ENCODE measurements at regions not wholly inside any gene's neighbourhood (a gene's known extent, or its start where the extent isn't known, plus 50 kb on each side); places are given as distances from the start of the nearest gene placed in this dataset.

DNA sequence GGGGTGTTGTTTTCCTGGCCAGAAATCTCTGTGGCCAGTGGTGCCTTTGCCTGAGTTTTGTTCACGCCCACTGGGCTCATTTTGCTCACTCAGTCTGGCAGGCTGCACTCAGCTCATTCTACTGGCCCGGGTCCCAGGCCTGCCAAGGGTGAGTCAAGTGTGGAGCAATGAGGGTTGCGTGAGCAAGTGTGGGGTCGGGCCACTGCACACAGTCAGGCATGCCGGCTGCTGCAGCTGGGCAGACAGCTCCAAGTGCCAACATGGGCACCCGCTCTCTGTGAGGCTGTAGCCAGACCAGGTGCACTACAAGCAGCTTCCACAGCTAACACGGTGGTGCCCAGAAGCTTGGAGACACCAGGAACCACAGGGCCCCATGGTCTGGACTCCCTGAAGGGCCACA lies 801.1 kb upstream of the RAB6C start:
- no peak overlapping the region for H3K27ac ChIP-seq
- H3K27ac Mint-ChIP-seq, result no peak overlapping the region
- H3K4me3 ChIP-seq, result no peak overlapping the region
- H3K4me1 Mint-ChIP-seq, result no peaks in the 10 kb centered on the region
- H4K20me1 ChIP-seq (ENCODE audit: low read depth), result no peaks in the 10 kb centered on the region
- no peaks in the 10 kb centered on the region for H3K79me2 ChIP-seq (ENCODE audit: low read depth)
- no peaks in the 10 kb centered on the region for H3K36me3 ChIP-seq
- no peaks in the 10 kb centered on the region for H3K36me3 Mint-ChIP-seq
- H3K4me3 Mint-ChIP-seq, result no peak overlapping the region
- H3F3A ChIP-seq (ENCODE audit: low read depth), result no peaks in the 10 kb centered on the region
- H2AFZ ChIP-seq (replicated peaks), result no peak overlapping the region
- H3K9me3 Mint-ChIP-seq, result peaks cover 2% of the 10 kb centered on the region
- no peak for DNase-seq (ENCODE audit: low spot score)
- H3K4me1 ChIP-seq, result no peaks in the 10 kb centered on the region
- H3K9me3 ChIP-seq (ENCODE audit: low read depth), result no peaks in the 10 kb centered on the region
- TF ChIP-seq EZH2 (IDR thresholded peaks at IDR 0.05) (no peak), EZH2phosphoT487 (IDR thresholded peaks at IDR 0.05) (no peak)
- TF ChIP-seq, protein P1, sequence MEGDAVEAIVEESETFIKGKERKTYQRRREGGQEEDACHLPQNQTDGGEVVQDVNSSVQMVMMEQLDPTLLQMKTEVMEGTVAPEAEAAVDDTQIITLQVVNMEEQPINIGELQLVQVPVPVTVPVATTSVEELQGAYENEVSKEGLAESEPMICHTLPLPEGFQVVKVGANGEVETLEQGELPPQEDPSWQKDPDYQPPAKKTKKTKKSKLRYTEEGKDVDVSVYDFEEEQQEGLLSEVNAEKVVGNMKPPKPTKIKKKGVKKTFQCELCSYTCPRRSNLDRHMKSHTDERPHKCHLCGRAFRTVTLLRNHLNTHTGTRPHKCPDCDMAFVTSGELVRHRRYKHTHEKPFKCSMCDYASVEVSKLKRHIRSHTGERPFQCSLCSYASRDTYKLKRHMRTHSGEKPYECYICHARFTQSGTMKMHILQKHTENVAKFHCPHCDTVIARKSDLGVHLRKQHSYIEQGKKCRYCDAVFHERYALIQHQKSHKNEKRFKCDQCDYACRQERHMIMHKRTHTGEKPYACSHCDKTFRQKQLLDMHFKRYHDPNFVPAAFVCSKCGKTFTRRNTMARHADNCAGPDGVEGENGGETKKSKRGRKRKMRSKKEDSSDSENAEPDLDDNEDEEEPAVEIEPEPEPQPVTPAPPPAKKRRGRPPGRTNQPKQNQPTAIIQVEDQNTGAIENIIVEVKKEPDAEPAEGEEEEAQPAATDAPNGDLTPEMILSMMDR (IDR thresholded peaks at IDR 0.05), result no peak
- no peaks in the 10 kb centered on the region for H3K27me3 ChIP-seq
- no peak overlapping the region for H3K4me2 ChIP-seq
- H3K27me3 Mint-ChIP-seq (ENCODE audit: insufficient read depth, low read depth), result peaks cover 3% of the 10 kb centered on the region
- H3K9ac ChIP-seq, result no peak overlapping the region

- no peaks in the 10 kb centered on the region for H3K4me1 ChIP-seq
- no peaks in the 10 kb centered on the region for H3K36me3 ChIP-seq
- Mint-ChIP-seq H3K9me3 (no peaks in the 10 kb centered on the region), H3K4me3 (no peak overlapping the region), H3K27ac (no peak overlapping the region), H3K4me1 (no peaks in the 10 kb centered on the region), H3K27me3 (ENCODE audit: insufficient read depth, low read depth) (peaks cover 3% of the 10 kb centered on the region), H3K36me3 (no peaks in the 10 kb centered on the region)
- H4K20me1 ChIP-seq (ENCODE audit: low read depth), result no peaks in the 10 kb centered on the region
- no peak overlapping the region for H2AFZ ChIP-seq (replicated peaks)
- no peak for DNase-seq (ENCODE audit: low spot score)
- H3K27me3 ChIP-seq, result no peaks in the 10 kb centered on the region
- H3F3A ChIP-seq (ENCODE audit: low read depth), result no peaks in the 10 kb centered on the region
- no peak overlapping the region for H3K27ac ChIP-seq
- H3K79me2 ChIP-seq (ENCODE audit: low read depth), result no peaks in the 10 kb centered on the region
- no peak overlapping the region for H3K4me3 ChIP-seq
- no peak overlapping the region for H3K4me2 ChIP-seq
- H3K9me3 ChIP-seq (ENCODE audit: low read depth), result no peaks in the 10 kb centered on the region
- TF ChIP-seq, protein P1 (IDR thresholded peaks at IDR 0.05), result no peak
- TF ChIP-seq EZH2phosphoT487 (IDR thresholded peaks at IDR 0.05) (no peak), EZH2 (IDR thresholded peaks at IDR 0.05) (no peak)
- no peak overlapping the region for H3K9ac ChIP-seq
Observed at GRCh38 chr2:129179199-129179598, 800.3 kb upstream of the RAB6C start.

DNA sequence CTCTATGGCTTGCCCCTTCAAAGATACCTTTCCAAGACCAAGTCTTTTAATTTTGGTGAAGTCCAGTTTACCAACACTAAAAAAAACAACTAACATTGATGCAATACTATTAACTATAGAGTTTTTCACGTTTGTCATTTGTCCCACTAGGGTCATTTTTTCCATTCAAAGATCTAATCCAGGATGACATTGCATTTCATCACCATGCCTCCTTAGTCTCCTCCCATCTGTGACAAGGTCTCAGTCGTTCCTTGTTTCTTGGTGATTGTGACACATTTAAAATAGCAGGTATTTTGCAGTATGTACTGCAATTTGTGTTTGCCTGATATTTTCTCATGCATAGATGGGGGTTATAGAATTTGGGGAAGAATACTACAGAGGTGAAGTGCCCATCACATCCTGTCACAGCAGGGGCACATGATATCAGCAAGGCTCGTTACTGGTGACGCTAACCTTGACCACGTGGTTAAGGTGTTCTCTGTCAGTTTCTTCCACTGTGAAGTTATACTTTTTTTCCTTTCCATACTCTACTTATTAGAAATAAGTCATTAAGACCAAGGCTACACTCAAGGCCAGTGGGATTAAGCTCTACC lies 799.2 kb upstream of the RAB6C start:
- no peaks in the 10 kb centered on the region for H3K4me1 Mint-ChIP-seq
- DNase-seq (ENCODE audit: low spot score), result no peak
- Histone ChIP-seq H3K27me3 (no peaks in the 10 kb centered on the region), H3K4me2 (no peak overlapping the region), H3K36me3 (no peaks in the 10 kb centered on the region), H3K4me1 (no peaks in the 10 kb centered on the region), H2AFZ (replicated peaks) (no peak overlapping the region), H3F3A (ENCODE audit: low read depth) (no peaks in the 10 kb centered on the region), H3K4me3 (no peak overlapping the region), H3K79me2 (ENCODE audit: low read depth) (no peaks in the 10 kb centered on the region), H3K27ac (no peak overlapping the region), H3K9ac (no peak overlapping the region), H3K9me3 (ENCODE audit: low read depth) (no peaks in the 10 kb centered on the region), H4K20me1 (ENCODE audit: low read depth) (no peaks in the 10 kb centered on the region)
- H3K4me3 Mint-ChIP-seq, result no peak overlapping the region
- no peak overlapping the region for H3K27ac Mint-ChIP-seq
- TF ChIP-seq, protein P1 (IDR thresholded peaks at IDR 0.05), result no peak
- TF ChIP-seq EZH2 (IDR thresholded peaks at IDR 0.05) (no peak), EZH2phosphoT487 (IDR thresholded peaks at IDR 0.05) (no peak)
- H3K9me3 Mint-ChIP-seq, result no peaks in the 10 kb centered on the region
- no peaks in the 10 kb centered on the region for H3K36me3 Mint-ChIP-seq
- H3K27me3 Mint-ChIP-seq (ENCODE audit: insufficient read depth, low read depth), result peaks cover 3% of the 10 kb centered on the region

Data from neural progenitor cell (in vitro differentiated cells).